ENCODE measurements at regions not wholly inside any gene's neighbourhood (a gene's known extent, or its start where the extent isn't known, plus 50 kb on each side); places are given as distances from the start of the nearest gene placed in this dataset.
"Not testable (repeated sequence)": the region's sequence is repeated elsewhere in the genome, so short reads cannot be mapped to it uniquely, and the experiment has no call there.

DNA sequence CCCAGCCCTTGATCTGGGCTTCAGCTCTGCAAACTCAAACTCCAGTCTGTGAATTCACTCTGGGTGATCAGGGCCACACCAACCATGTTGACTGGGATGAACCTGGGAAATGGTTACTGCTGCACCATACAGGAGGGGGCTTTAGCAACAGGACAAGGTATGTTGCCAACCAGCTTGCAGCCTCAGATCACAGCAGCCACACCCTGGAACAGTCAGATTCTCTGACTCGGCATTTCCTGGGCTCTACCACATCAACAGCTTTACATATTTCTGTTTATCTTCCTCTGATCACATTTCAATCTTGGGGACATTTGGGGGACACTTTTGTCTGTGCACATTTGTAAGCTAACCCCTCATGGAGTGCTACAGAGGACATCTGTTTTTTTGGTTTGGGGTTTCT is 267.0 kb upstream of the NCAM1 start:
- ATAC-seq, result no peak
- Histone ChIP-seq H3K36me3 (no peaks in the 10 kb centered on the region), H3K4me1 (peaks cover 0 to 4% (median 0%) of the 10 kb centered on the region in 3 donors), H3K27ac (no peak overlapping the region), H3K9me3 (no peaks in the 10 kb centered on the region), H3K4me3 (no peak overlapping the region), H3K27me3 (no peaks in the 10 kb centered on the region)
- TF ChIP-seq EP300 (IDR thresholded peaks at IDR 0.05) (no peak), CTCF (IDR thresholded peaks at IDR 0.05) (no peak)
- 100% methylated on average over 1 of the region's 1 CpG for WGBS, 2 donors (ENCODE audit: low coverage in 1 of 2)

DNA sequence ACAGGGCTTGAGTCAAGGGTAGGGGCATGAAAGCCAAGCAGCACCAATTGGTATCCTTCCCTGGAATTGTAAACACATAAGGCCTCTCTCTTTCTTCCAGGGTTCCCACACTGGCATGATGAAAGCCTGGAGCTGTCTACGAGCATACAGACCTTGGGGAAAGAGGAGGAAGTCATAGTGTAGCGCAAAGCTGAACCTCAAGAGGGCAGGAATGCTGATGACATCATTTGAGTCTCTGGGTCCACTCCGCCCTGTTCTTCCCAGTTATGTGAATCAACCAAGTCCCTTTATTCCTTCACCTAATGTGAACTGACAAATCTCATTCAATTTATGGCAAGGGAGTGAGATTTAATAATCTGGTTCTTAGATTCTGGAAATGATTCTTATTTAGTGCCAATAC is 266.4 kb upstream of the NCAM1 start:
- H3K9me3 ChIP-seq, result no peaks in the 10 kb centered on the region
- peaks cover 0 to 4% (median 0%) of the 10 kb centered on the region in 3 donors for H3K4me1 ChIP-seq
- H3K36me3 ChIP-seq, result no peaks in the 10 kb centered on the region
- no peak for ATAC-seq
- TF ChIP-seq POLR2A (IDR thresholded peaks at IDR 0.05), result no peak
- no peak for TF ChIP-seq EP300 (IDR thresholded peaks at IDR 0.05)
- TF ChIP-seq POLR2AphosphoS5 (IDR thresholded peaks at IDR 0.05), result no peak
- TF ChIP-seq CTCF (IDR thresholded peaks at IDR 0.05), result no peak
- WGBS, 2 donors (ENCODE audit: low coverage in 1 of 2), result 57 to 79% methylated on average over 3 of the region's 3 CpGs
- H3K4me3 ChIP-seq, result no peak overlapping the region
- H3K27ac ChIP-seq, result no peak overlapping the region
- no peaks in the 10 kb centered on the region for H3K27me3 ChIP-seq

- H3K27ac ChIP-seq, result no peak overlapping the region
Observed at GRCh38 chr11:112697391-112698178, 263.6 kb upstream of the NCAM1 start.

GRCh38 chr11:112705148-112705547 is 256.1 kb upstream of the NCAM1 start:
- no peak for ATAC-seq
- WGBS, 2 donors (ENCODE audit: low coverage in 1 of 2), result 85 to 94% methylated on average over 2 of the region's 2 CpGs
- no peaks in the 10 kb centered on the region for H3K27me3 ChIP-seq
- H3K36me3 ChIP-seq, result no peaks in the 10 kb centered on the region
- TF ChIP-seq CTCF (IDR thresholded peaks at IDR 0.05) (no peak), POLR2AphosphoS5 (IDR thresholded peaks at IDR 0.05) (no peak), POLR2A (IDR thresholded peaks at IDR 0.05) (no peak), EP300 (IDR thresholded peaks at IDR 0.05) (no peak)
- H3K9me3 ChIP-seq, result peaks cover 0 to 9% (median 0%) of the 10 kb centered on the region in 3 donors
- no peak overlapping the region for H3K27ac ChIP-seq
- no peak overlapping the region for H3K4me3 ChIP-seq
- H3K4me1 ChIP-seq, result no peaks in the 10 kb centered on the region

More at GRCh38 chr11:112697391-112698178, 263.6 kb upstream of the NCAM1 start:
- no peaks in the 10 kb centered on the region for H3K9me3 ChIP-seq
- H3K4me3 ChIP-seq, result no peak overlapping the region
- no peak for ATAC-seq
- no peaks in the 10 kb centered on the region for H3K36me3 ChIP-seq
- H3K27me3 ChIP-seq, result no peaks in the 10 kb centered on the region
- TF ChIP-seq POLR2A (IDR thresholded peaks at IDR 0.05) (no peak), EP300 (IDR thresholded peaks at IDR 0.05) (no peak), CTCF (IDR thresholded peaks at IDR 0.05) (no peak), POLR2AphosphoS5 (IDR thresholded peaks at IDR 0.05) (no peak)
- WGBS, 2 donors (ENCODE audit: low coverage in 1 of 2), result 38 to 40% methylated on average over 6 to 7 of the region's 10 CpGs
- H3K4me1 ChIP-seq, result peaks cover 0 to 4% (median 0%) of the 10 kb centered on the region in 3 donors

DNA sequence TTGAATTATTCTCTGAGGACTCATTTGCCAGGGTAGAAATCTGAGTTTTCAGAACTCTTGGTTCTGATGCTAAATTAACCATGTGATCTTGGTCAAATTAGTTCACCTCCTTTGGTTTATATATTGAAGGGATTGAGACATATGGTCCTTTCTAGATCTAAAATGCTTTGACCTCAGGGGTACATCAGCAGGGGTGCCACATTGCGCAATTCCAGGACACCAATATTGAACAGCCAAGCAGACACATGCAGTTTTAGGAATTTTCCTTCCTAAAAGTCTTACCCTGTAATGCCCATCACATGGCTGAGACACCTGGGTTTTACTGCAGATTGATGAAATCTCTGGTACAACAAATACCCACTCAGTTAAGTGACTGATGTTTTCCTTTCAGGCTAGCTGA is 254.4 kb upstream of the NCAM1 start:
- Histone ChIP-seq H3K4me3 (no peak overlapping the region), H3K9me3 (peaks cover 0 to 9% (median 0%) of the 10 kb centered on the region in 3 donors), H3K27ac (no peak overlapping the region), H3K36me3 (no peaks in the 10 kb centered on the region), H3K27me3 (no peaks in the 10 kb centered on the region), H3K4me1 (no peaks in the 10 kb centered on the region)
- no peak for ATAC-seq
- TF ChIP-seq EP300 (IDR thresholded peaks at IDR 0.05) (no peak), POLR2AphosphoS5 (IDR thresholded peaks at IDR 0.05) (no peak), POLR2A (IDR thresholded peaks at IDR 0.05) (no peak), CTCF (IDR thresholded peaks at IDR 0.05) (no peak)
- WGBS, 2 donors (ENCODE audit: low coverage in 1 of 2), result 100% methylated on average over 1 of the region's 1 CpG

- WGBS, 2 donors (ENCODE audit: low coverage in 1 of 2), result 93 to 95% methylated on average over 3 to 4 of the region's 4 CpGs
- H3K9me3 ChIP-seq, H3K4me3 ChIP-seq, ATAC-seq, H3K27ac ChIP-seq, H3K27me3 ChIP-seq, H3K36me3 ChIP-seq, H3K4me1 ChIP-seq: not testable (repeated sequence)
Observed at GRCh38 chr11:112714340-112714739, 246.9 kb upstream of the NCAM1 start.
